Cardiac fibroblast (primary cell): ENCODE measurements at regions not wholly inside any gene's neighbourhood (a gene's known extent, or its start where the extent isn't known, plus 50 kb on each side); places are given as distances from the start of the nearest gene placed in this dataset.

Experiments used
- DNase-seq, 2 donors: peaks; one replicate each; pipeline versions ENCODE4 v3.0.0 to v3.0.0-alpha.2; 2010; ENCODE audit warnings: low read depth in 2 of 2
- H3K4me3 ChIP-seq, 2 donors: replicated peaks in 1 of 2; 1 replicate in 1 of 2; 2 replicates in 1 of 2; pipeline ENCODE4 v1.5.1; 2011; ENCODE audit warnings: low read depth in 2 of 2, low read length in 2 of 2, mild to moderate bottlenecking in 2 of 2, moderate library complexity in 1 of 2
- TF ChIP-seq, protein P1 (sequence below): IDR thresholded peaks from one replicate; pipeline ENCODE4 v1.5.1; 2011; ENCODE audit warnings: low read depth, mild to moderate bottlenecking, low read length, inconsistent platforms

DNA sequence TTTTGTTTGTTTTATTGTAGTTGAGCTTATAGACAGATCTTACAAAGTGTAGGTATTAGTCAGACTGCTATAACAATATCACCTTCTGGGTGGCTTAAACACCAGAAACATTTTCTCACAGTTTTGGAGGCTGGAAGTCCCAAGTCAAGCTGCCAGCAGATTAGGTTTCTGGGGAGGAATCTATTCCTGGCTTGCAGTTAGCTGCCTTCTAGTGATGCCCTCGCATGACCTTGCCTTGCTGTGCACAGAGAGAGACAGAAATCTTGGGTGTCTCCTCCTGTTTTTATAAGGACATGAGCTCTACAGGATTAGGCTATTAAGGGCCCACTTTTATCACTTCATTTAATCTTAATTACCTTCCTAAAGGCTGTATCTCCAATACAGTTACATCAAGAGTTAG is 1635.2 kb downstream of the FAM181B start:
- TF ChIP-seq, protein P1, sequence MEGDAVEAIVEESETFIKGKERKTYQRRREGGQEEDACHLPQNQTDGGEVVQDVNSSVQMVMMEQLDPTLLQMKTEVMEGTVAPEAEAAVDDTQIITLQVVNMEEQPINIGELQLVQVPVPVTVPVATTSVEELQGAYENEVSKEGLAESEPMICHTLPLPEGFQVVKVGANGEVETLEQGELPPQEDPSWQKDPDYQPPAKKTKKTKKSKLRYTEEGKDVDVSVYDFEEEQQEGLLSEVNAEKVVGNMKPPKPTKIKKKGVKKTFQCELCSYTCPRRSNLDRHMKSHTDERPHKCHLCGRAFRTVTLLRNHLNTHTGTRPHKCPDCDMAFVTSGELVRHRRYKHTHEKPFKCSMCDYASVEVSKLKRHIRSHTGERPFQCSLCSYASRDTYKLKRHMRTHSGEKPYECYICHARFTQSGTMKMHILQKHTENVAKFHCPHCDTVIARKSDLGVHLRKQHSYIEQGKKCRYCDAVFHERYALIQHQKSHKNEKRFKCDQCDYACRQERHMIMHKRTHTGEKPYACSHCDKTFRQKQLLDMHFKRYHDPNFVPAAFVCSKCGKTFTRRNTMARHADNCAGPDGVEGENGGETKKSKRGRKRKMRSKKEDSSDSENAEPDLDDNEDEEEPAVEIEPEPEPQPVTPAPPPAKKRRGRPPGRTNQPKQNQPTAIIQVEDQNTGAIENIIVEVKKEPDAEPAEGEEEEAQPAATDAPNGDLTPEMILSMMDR: no peak
- H3K4me3 ChIP-seq: no peak overlapping the region
- DNase-seq: no peak

DNA sequence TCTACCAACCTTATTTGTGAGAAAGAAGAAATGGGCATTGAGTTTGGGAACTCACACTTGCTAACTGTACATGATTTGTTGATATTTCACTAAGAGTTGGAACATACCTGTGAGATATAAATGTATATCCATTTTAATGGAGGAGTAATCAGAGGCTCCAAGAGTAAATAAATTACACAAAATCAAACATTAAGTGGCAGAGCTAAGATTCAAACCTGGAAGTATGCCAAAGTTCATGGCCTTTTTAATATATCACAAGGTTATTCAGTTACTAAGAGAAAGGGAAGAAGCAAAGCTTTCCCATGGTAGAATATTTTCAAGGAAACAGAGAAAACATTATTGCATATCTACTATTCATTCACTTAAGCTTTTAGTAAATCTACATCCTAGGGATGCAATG is 1641.1 kb downstream of the FAM181B start:
- H3K4me3 ChIP-seq: no peak overlapping the region
- TF ChIP-seq, protein P1: no peak
- DNase-seq: no peak

DNA sequence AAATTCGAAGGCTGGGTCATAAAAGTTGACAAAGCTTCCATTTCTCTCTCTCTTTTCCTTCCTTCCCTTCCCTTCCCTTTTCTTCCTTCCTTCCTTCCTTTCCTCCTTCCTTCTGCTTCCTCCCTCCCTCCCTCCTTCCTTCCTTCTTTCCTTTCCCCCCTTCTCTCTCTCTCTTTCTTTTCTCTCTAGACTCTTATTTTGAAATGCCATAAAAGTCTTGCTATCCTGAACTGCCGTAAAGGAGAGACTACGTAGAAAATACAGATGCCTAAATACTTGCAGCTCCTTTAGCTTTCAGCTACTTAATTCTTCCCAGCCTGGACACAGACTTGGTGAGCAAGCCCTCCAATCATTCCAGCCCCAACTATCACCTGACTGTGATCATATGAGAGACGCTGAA is 1644.4 kb downstream of the FAM181B start:
- TF ChIP-seq, protein P1: no peak
- H3K4me3 ChIP-seq: no peak overlapping the region
- DNase-seq: no peak

DNA sequence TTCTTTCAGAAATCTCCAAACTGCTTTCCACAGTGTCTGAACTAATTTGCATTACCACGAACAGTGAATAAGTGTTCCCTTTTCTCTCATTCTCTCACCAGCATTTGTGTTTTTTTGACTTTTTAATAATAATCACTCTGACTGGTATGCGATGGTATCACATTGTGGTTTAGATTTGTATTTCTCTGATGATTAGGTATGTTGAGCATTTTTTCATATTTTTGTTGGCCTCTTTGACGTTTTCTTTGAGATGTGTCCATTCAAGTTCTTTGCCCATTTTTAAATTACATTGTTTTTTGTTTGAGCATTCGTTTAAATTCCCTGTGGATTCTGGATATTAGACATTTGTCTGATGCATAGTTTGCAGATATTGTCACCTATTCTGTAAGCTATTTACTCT is 1639.6 kb upstream of the TENM4 start:
- H3K4me3 ChIP-seq: no peak overlapping the region
- peak in 1 of 2 donors; percentile 22 for DNase-seq
- TF ChIP-seq, protein P1: no peak

DNA sequence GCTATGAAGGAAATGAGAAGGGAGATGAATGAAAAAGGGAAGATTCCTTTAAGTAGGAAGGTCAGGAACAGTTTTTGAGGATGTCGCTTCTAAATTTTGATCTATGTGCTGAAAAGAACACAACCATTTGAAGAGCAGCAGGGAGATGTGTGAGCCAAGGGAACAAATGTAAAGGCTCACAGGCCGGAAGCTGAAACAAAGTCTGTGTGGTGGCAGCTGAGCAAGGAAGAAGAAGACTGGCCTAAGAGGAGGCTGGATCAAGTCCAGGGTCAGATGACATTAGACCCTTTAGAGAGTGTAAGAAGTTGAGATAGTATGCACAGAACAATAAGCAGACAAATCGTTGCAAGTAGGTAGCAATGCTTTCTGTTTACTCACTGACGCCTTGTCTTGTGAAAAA is 1631.4 kb upstream of the TENM4 start:
- no peak overlapping the region for H3K4me3 ChIP-seq
- DNase-seq: peak in 1 of 2 donors; percentile 0
- TF ChIP-seq, protein P1: no peak

DNA sequence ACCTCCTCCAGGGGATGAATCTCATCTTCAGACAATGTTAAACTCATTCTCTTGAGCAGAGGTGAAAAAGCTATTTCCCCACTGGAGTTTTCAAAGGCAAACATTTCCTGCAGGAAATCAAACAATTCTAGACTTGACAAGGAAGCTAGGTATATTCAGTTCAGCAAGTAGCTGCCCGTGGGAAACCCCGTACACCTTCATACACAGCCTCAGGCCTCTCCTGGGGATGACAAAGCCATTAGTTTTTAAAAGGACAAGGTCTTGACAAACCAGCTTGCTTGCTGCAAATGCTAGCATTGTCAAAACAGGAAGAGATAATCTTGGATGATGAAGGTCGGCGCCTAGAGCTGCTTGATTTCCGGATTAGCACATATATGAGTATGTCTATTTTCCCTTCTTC is 1630.8 kb upstream of the TENM4 start:
- TF ChIP-seq, protein P1: no peak
- DNase-seq: no peak

DNA sequence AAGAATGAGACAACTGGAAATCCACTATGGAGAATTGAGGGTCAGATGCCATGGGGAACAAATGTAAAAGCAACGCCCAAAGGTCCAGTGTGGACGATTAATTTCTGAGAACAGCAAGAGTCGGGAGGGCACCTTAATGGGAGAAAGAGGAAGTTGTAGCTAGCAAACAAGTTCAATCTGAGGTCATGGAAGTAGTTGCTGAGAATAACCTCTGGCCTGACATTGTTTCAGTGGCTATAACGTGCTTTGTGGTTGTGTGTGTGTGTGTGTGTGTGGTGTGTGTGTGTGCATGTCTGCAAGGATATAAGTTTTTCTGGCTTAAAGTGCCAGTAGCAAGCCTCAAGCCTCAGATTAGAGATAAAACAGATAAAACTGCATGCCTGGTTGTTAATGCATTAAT is 1630.1 kb upstream of the TENM4 start:
- no peak for DNase-seq

More for the DNA sequence above, 1630.8 kb upstream of the TENM4 start:
- H3K4me3 ChIP-seq: no peak overlapping the region

More for the DNA sequence above, 1630.1 kb upstream of the TENM4 start:
- H3K4me3 ChIP-seq: no peak overlapping the region
- TF ChIP-seq, protein P1: no peak
